Breast epithelium (tissue), 4 donors: ENCODE measurements at regions not wholly inside any gene's neighbourhood (a gene's known extent, or its start where the extent isn't known, plus 50 kb on each side); places are given as distances from the start of the nearest gene placed in this dataset.

Experiments
- DNase-seq, 2 donors: peaks; one replicate each; pipeline ENCODE4 v3.0.0-alpha.2; 2019; ENCODE audit warnings: low spot score in 2 of 2
- H3K27ac ChIP-seq, 2 donors: fragments of 200-600 bp; sonication (generic) in 1 of 2; one replicate each; pipeline ENCODE4 v1.5.1; 2016 to 2019; ENCODE audit warnings: mild to moderate bottlenecking in 1 of 2
- H3K27me3 ChIP-seq, 2 donors: fragments of 200-600 bp; sonication (generic) in 1 of 2; one replicate each; pipeline versions ENCODE4 v1.5.1 to v1.6.0; 2017 to 2019; ENCODE audit warnings: control low read depth in 1 of 2, mild to moderate bottlenecking in 1 of 2
- H3K36me3 ChIP-seq: fragments of 200-600 bp; one replicate; pipeline ENCODE4 v1.5.1; 2019
- H3K4me1 ChIP-seq, 2 donors: fragments of 200-600 bp; sonication (generic); one replicate each; pipeline ENCODE4 v1.5.1; 2016 to 2019; ENCODE audit warnings: control low read depth in 1 of 2
- H3K4me3 ChIP-seq, 3 donors: fragments of 200-600 bp; sonication (generic); 1 replicate in 2 of 3; 2 replicates in 1 of 3; pipeline ENCODE4 v1.5.1; 2016 to 2019; ENCODE audit warnings: mild to moderate bottlenecking in 3 of 3, moderate library complexity in 2 of 3
- H3K9me3 ChIP-seq, 2 donors: fragments of 200-600 bp; sonication (generic) in 1 of 2; one replicate each; pipeline ENCODE4 v1.5.1; 2016 to 2019; ENCODE audit warnings: control low read depth in 1 of 2
- POLR2A ChIP-seq: fragments of 450-650 bp; IDR thresholded peaks from one replicate; pipeline ENCODE4 v1.6.1; 2016; ENCODE audit warnings: antibody characterized with exemption, mild to moderate bottlenecking, moderate library complexity
- POLR2AphosphoS5 ChIP-seq, 3 donors: sonication (generic); formaldehyde crosslinking; IDR thresholded peaks; one replicate each; pipeline ENCODE4 v1.6.1; 2017; ENCODE audit warnings: antibody characterized with exemption in 3 of 3
- intact Hi-C: fragments of 100-400 bp; cut with DNase I; formaldehyde crosslinking; loops from one replicate; pipeline ENCODE4 v1.15.1; 2023; ENCODE audit warnings: low total_unique reads
- TF ChIP-seq, protein P1 (sequence below), 3 donors: fragments of 450-650 bp; IDR thresholded peaks; one replicate each; pipeline ENCODE4 v1.5.1; 2016 to 2017; ENCODE audit warnings: antibody characterized with exemption in 3 of 3, mild to moderate bottlenecking in 3 of 3, moderate library complexity in 3 of 3

DNA sequence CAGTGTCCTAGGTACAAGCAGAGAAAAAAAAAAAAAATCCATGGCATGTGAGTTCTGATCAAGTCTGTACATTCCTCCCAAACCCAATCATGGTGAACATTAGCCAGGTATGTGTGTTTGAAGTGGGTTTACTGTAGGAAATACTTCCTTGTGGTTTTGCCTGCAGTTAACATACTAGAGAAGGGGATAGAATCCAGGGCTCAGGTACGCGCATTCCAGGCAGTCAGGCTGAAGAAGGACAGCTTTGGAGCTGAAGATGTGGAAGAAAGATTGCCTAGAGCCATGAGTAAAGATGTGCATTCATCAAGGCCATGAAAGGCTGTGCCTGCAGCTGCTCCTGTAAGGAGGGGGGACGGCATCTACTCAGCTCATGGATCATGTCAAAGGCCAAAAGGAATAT, 88.2 kb upstream of the NTF3 start:
- Histone ChIP-seq H3K4me3 (no peak overlapping the region), H3K9me3 (no peaks in the 10 kb centered on the region), H3K27me3 (no peaks in the 10 kb centered on the region), H3K4me1 (no peaks in the 10 kb centered on the region), H3K27ac (no peak overlapping the region), H3K36me3 (no peaks in the 10 kb centered on the region)
- intact Hi-C loops: no loop called here
- DNase-seq: no peak
- TF ChIP-seq POLR2AphosphoS5 (IDR thresholded peaks at IDR 0.05): no peak
- TF ChIP-seq POLR2A: no peak
- TF ChIP-seq, protein P1, sequence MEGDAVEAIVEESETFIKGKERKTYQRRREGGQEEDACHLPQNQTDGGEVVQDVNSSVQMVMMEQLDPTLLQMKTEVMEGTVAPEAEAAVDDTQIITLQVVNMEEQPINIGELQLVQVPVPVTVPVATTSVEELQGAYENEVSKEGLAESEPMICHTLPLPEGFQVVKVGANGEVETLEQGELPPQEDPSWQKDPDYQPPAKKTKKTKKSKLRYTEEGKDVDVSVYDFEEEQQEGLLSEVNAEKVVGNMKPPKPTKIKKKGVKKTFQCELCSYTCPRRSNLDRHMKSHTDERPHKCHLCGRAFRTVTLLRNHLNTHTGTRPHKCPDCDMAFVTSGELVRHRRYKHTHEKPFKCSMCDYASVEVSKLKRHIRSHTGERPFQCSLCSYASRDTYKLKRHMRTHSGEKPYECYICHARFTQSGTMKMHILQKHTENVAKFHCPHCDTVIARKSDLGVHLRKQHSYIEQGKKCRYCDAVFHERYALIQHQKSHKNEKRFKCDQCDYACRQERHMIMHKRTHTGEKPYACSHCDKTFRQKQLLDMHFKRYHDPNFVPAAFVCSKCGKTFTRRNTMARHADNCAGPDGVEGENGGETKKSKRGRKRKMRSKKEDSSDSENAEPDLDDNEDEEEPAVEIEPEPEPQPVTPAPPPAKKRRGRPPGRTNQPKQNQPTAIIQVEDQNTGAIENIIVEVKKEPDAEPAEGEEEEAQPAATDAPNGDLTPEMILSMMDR (IDR thresholded peaks at IDR 0.05): no peak

DNA sequence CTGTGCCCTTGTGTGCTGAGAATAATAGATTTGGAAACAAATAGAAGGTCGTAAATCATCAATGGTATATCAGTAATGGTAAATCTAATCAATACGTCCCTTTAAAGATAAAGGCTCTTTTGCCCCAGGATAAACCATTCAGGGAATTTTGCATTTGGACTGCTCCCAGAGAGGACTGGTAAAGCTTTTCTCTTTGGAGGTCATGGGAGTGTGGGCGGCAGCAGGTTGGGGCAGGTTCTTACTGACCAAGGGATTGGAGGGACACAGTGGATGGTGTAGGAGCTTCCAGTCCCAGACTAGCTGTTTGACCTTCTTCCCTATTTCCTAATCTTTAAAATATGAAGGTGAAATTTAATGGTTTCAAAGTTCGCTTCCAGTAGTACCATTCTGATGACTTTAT, 87.8 kb upstream of the NTF3 start:
- Histone ChIP-seq H3K27me3 (no peaks in the 10 kb centered on the region), H3K4me1 (no peaks in the 10 kb centered on the region), H3K9me3 (no peaks in the 10 kb centered on the region), H3K36me3 (no peaks in the 10 kb centered on the region), H3K27ac (no peak overlapping the region), H3K4me3 (no peak overlapping the region)
- TF ChIP-seq, protein P1 (IDR thresholded peaks at IDR 0.05): no peak
- TF ChIP-seq POLR2AphosphoS5 (IDR thresholded peaks at IDR 0.05) (no peak), POLR2A (no peak)
- intact Hi-C loops: no loop called here
- no peak for DNase-seq

DNA sequence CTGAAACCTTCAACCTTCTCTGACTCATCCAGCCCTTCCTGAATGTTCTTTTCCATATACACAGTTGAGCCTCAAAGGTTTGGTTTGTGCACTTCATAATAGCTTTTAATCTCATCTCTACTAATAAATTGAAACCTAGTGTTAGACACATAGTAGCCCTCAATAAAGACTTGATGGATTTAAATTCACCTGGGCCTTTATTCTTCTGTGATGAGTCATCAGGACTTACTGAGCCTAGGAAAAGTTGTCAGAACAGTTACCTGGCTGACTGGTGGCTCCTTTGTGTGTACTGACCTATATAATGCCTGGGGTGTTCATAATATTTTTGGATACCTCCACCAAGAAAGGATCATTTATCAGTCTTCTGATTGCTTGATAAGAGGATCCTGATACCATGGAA, 86.4 kb upstream of the NTF3 start:
- H3K4me1 ChIP-seq: no peaks in the 10 kb centered on the region
- no peak for TF ChIP-seq POLR2AphosphoS5 (IDR thresholded peaks at IDR 0.05)
- TF ChIP-seq POLR2A: no peak
- H3K36me3 ChIP-seq: no peaks in the 10 kb centered on the region
- H3K27me3 ChIP-seq: no peaks in the 10 kb centered on the region
- intact Hi-C loops: no loop called here
- no peaks in the 10 kb centered on the region for H3K9me3 ChIP-seq
- no peak overlapping the region for H3K4me3 ChIP-seq
- DNase-seq: no peak
- no peak overlapping the region for H3K27ac ChIP-seq

DNA sequence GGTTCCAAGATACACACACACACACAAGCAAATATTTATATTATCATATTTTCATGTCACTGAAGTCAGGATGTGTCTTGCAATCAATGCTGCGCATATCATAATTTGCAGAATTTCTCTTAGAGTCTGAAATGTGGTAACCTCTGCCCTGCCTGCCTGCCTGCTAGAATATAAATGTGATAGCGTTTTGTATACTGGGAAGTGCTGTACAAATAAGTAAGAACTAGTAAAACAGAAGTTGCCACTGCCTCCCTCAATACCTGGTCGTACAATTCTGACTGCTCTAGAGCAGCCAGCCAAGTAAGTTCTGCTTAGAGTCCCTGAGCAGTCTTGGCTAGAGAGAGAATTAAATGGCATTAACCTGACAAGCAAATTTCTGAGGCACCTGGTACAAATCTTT, 83.9 kb upstream of the NTF3 start:
- Histone ChIP-seq H3K36me3 (no peaks in the 10 kb centered on the region), H3K27ac (no peak overlapping the region), H3K4me1 (no peaks in the 10 kb centered on the region), H3K9me3 (peaks cover 0 to 6% of the 10 kb centered on the region in 2 donors), H3K4me3 (no peak overlapping the region), H3K27me3 (no peaks in the 10 kb centered on the region)
- intact Hi-C loops: no loop called here
- TF ChIP-seq, protein P1 (IDR thresholded peaks at IDR 0.05): no peak
- no peak for TF ChIP-seq POLR2A
- TF ChIP-seq POLR2AphosphoS5 (IDR thresholded peaks at IDR 0.05): no peak
- DNase-seq: no peak

DNA sequence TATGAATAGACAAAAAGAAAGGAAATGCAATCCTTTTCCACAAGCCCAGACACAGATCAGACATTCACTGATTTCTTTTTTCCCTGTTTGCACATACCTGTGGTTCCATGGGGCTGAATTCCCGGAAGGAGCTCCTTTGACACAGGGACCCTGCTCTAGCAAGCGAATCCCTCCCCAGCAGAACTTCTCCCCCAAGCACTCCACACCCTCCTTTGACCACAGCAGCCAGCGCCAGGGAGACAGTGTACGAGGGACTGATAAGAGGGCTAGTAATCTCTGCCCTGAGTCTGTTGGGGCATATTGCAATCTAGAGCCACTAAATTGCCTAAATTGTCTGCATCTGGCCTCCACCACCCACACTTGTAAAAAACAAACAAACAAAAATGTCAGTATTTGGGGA, 83.4 kb upstream of the NTF3 start:
- no peak for DNase-seq
- H3K9me3 ChIP-seq: peaks cover 0 to 10% of the 10 kb centered on the region in 2 donors
- no peak overlapping the region for H3K4me3 ChIP-seq
- intact Hi-C loops: no loop called here
- H3K27ac ChIP-seq: no peak overlapping the region
- H3K36me3 ChIP-seq: no peaks in the 10 kb centered on the region
- no peaks in the 10 kb centered on the region for H3K27me3 ChIP-seq
- H3K4me1 ChIP-seq: no peaks in the 10 kb centered on the region
- TF ChIP-seq POLR2AphosphoS5 (IDR thresholded peaks at IDR 0.05): no peak
- TF ChIP-seq POLR2A: no peak
- TF ChIP-seq, protein P1 (IDR thresholded peaks at IDR 0.05): no peak
